ENCODE measurements at regions not wholly inside any gene's neighbourhood (a gene's known extent, or its start where the extent isn't known, plus 50 kb on each side); places are given as distances from the start of the nearest gene placed in this dataset.
A peak's percentile ranks its signal among the peaks of the same experiment; 100 is the strongest.

DNA sequence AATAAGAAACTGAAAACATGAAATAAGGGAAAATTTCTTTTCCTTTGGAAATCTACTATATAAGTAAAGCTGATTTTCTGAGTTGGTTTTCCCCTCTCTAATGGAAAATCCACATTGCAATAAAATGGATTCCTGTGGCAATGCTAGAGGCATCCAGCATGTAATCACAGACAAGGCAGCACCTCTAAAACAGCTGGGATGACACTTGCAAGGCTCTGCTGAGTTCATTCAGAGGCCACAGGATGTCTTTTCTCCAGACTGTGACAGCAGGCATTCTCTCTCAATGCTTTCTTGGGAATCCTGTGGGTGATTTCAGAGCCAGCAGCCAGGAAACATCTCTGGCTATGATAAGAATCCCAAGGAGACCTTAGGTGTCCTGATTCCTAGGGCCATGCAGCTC, 201.3 kb upstream of the BLID start:
- peak; percentile 50 for DNase-seq (ENCODE audit: low spot score)

DNA sequence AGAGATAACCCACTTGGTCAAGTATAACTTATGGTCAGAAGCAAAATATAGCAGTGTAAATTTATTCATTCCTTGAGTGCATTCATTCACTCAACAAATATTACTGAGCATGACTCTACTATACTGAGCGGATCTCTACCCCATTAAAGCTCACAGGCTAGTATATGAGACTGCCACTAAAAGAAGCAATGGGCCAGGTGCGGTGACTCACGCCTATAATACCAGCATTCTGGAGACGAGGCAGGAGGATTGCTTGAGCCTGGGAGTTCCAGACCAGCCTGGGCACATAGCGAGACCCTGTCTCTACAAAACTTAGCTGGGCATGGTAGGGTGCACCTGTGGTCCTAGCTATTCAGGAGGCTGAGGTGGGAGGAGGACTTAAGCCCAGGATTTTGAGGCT, 197.6 kb upstream of the BLID start:
- DNase-seq (ENCODE audit: low spot score): no peak

DNA sequence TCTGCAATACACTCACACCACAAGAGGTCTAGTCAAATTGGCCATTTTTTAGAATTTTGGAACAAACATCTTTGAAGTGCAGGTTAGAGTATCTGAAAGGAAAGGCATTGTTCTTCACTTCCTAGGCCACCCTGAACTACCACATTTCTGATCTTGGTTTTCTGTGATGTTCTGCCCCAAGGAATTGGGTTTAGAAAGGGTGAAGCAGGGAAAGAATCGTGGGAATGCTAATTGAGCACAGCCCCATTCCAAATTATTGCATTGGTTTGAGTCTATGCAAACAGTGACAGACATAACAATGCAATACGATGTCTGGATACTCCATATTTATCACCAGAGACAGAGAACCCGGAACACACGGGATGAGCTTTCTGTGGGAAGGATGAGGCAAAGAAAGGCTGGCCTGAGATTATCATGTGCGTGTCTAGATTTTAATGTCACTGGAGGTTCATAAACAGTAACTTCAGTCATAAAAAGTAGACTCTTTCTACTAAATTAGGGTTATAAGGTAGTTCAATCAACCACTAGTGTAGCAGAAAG, 195.3 kb upstream of the BLID start:
- no peak for DNase-seq (ENCODE audit: low spot score)

DNA sequence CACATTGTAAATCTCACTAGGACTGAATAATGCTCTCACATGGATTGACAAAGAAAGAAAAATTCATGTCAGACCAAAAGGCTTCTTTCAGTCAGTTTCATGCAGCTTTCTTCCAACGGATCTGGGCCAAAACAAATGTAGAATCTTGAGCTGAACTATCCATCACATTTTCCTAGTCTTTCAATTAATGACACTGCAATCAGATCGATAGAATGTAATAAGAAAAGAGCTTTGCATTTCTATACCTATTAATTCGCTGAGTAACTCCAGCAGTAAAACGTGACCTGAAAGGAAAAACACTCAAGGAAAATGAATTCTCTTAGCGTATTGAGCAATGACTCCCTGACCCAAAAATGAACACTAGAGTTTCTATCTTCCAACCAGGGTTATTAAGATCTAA, 194.8 kb upstream of the BLID start:
- DNase-seq (ENCODE audit: low spot score): no peak

DNA sequence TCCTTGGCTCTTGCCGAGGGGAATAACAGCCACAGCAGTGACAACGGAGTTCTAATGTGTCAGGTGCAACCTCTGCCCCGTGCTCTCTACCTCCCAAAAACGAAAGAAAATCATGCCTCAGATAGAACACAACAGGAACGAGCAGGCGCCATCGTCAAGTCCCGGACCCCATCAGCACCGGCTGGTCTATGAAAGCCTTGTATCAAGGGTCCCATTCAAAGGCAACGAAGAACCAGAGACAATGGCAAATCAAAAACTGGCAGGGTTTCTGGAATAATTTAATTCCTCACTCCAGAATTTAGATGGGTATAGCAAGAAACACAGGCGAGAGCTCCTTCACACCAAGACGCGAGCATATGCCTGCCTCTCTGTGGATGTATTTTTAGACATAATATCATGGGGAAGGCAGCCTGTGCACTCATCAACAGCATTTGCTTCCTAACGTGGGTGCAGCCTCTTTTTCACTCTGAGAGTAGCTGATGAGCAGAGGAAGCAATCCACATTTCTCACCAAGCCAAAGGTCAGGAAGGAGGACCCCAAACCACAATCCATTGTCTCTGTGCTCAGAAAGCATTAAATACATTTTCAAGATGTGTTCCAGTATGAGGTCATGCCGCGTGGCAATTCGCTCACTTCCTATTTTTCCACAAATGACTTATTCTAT, 193.4 kb upstream of the BLID start:
- no peak for DNase-seq (ENCODE audit: low spot score)

DNA sequence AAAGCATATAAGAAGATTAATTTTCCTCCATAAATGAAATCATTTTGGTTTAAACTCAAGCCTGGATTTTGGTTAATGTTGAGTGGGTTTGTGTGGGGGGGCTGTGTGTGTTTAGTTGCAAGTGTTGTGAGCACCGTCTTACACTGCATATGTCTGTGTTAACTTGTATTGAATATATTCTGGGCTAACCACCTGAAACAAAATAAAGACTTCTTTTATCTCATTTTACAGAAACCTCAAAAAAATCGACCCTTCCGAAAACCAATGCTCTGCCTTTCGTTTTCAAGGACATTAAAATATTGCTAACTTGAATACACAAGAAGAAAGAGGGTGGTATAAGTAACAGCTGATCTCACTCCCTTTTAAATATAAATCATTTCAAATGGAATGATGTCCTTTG, 192.2 kb upstream of the BLID start:
- no peak for DNase-seq (ENCODE audit: low spot score)

DNA sequence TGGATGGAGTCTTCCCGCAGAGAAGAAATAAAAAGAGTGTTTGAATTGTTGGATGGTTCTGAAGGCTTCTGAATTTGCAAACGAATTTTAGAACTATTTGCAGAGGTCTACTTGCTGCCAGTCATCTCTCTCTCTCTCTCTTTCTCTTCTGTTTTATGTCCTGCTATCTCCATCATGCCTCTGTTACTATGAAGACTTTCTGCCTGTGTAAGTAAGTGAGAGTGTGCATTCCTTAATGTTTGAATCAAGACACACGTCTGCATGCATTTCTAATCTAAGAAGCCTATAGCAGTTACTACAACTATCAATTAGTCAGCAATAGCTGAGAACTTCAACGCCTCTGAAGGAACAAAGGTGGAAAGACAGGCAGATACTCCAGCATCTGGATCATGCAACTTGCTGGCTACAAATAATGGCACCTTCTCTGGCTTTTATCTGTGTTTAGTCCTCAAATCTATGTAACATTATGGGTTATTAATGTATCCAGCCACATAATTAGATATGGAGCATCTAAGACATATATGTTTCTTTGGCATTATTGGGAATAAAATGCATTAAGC, 191.5 kb upstream of the BLID start:
- no peak for DNase-seq (ENCODE audit: low spot score)

DNA sequence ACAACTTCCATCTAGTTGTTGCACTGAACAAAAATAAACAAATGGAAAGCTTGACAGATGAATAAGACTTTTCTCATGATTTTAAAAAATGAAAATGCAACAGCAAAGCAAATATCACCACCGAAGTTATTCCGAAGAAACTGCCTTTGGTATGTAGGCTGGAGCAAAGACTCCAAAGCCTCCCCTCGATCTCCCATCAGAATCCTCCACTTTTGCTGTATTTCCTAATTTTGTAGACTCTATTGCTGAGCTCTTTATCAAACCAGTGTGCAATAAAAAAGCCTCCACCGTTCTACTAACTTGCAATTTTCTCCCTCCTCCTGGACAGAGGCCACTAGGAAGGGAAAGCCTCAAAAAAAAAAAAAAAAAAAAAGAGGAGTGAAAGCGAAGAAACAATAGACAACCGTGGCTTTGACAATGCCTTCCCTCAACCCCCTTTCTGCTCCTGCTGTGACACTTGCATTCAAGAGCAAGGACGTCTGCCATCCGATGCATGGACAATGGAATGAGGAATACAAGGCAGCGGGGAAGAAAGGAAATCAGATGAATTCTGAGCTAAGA, 190.9 kb upstream of the BLID start:
- DNase-seq (ENCODE audit: low spot score): no peak

DNA sequence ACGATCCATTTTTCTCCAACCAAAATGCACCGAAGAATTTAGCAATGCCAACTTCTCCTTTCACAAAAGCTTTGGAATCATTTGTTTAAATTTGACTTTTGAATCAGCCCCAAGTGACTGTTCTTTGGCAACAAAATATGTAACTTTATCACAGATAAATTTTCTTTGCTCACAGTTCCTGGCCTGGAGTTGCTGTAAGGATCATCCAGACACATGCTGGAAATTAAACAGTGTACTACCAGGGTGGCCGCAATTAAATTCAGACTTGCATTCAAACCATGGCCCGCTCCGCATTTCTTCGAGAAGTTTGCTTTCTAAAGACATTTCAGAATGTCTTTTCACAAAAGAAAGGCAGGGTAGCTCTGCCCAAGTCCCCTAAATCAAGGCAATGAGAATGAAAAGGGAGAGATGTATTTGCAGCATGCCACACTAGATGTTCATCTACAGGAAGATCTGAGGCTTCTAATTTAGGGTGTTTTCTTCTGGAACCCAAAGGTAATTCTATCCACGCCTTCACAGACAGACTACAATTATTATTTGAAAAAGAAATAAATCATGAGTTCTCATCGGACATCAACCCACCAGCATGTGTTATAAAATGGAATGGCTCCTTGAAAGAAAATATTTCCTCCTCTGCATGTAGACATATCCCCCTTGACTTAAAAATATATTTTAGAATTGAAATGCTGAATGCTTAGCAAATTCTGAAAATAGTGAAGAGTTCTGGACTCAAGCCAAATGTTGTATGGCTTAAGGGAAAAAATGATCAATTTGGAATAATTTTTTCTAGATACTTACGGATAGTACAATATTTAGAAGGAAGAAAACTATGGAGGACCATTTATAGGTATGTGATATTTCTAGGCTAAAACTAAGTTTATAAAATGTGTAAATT, 189.7 kb upstream of the BLID start:
- DNase-seq (ENCODE audit: low spot score): no peak

DNA sequence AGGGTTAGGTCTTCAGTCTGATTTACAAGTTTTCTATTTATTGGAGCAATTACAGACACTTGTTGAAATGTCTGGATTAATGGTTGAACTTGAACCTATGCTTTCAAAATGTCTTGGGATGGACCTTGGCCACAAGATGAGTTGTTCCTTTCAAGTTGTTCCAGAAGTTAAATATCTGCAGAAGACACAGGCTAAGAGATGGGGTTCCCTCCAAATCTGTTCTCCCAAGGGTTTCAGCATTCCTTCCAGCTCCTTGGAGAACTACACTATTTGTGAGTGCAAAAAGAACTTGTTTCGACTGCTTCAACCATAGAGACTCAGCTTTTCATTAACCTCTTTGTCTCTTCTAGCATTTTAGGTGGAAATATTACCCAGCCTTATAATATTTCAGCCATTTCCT, 189.0 kb upstream of the BLID start:
- no peak for DNase-seq (ENCODE audit: low spot score)

DNA sequence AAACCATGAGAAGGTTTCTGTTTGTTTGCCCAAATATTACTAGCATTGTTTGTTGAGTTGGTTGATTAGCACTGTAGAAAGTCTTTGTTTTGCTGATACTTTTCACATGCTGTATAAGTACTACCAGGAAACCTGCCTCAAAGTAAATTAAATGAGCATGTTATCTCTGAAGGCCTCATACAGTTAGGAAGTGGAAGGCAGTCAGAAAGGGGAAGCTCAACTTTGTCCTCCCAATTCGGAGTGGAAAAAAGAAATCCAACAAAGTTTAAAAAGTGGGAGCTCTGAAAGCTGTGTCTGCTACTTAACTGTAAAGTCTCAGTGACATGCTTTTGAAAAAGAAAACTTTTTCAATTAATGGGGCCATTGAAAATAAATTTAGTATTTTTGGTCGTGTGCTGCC, 188.3 kb upstream of the BLID start:
- DNase-seq (ENCODE audit: low spot score): no peak

DNA sequence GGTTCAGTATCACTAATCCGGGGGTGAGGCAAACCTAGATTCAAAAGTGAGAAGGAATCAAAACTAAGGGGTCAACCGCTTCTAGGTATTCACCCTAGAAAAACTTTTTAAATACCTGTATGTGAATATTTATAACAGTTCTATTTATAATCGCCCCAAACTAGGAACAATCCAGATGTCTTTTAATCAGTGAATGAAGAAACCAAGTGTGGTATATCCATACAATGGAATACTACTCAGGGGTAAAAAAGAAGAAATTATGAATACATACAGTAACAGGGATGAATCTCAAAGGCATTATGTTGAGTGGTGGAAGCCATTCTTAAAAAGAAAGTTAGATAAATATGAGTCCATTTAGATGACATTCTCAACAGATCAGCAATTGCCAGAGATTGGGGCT, 178.0 kb upstream of the BLID start:
- no peak for DNase-seq (ENCODE audit: low spot score)

DNA sequence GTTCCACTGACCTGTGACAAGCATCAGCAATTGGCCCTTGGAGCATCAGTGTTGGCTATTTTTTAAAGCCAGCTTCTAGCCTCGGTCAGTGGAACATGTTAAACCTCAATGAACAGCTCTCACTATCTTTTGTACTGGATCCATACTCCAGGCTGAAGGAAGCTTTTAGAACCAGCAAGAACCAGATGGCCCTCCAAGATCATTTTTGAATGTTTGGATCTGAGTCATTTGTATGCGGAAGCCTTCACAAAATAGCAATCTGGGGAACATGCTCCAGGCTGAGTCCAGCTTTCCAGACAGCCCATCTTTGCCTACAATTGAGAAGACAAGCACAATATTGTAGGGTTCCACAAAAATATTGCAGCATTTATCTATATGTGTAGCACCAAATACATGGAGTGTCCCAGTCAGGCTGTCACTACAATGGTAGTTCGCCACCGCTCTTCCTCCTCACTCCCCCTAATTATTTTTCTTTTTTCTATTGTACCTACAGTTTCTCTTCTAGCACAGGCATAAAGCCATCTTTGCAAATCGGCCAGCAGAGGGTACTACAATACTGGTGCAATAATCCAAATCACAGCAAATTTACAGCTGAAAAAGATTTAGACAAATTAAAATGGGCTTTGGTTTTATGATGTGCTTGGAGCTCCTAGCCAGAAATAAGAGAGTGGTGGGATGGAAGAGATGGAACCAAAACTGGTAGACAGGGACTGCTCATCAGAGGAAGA, 177.4 kb upstream of the BLID start:
- DNase-seq (ENCODE audit: low spot score): peak; percentile 43

DNA sequence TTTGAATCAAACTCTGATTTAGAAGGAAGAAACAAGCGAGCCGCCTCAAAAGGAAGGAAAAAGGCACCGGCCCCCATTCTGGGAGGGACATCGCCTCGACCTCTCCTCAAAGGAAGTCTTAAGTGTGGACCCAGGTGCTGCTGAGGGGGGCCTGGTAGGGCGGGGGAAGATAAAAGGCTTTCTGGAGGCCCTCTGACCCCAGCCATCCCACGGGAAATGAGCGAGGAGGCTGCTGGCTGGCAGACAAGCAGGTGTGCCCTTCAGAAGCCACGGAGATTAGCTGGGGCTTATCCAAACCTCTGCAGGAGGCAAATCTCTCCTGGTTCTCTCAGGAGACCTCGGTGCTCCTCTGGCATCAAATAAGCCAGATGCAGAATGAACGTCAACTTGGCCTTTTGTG, 171.4 kb upstream of the BLID start:
- no peak for DNase-seq (ENCODE audit: low spot score)

DNA sequence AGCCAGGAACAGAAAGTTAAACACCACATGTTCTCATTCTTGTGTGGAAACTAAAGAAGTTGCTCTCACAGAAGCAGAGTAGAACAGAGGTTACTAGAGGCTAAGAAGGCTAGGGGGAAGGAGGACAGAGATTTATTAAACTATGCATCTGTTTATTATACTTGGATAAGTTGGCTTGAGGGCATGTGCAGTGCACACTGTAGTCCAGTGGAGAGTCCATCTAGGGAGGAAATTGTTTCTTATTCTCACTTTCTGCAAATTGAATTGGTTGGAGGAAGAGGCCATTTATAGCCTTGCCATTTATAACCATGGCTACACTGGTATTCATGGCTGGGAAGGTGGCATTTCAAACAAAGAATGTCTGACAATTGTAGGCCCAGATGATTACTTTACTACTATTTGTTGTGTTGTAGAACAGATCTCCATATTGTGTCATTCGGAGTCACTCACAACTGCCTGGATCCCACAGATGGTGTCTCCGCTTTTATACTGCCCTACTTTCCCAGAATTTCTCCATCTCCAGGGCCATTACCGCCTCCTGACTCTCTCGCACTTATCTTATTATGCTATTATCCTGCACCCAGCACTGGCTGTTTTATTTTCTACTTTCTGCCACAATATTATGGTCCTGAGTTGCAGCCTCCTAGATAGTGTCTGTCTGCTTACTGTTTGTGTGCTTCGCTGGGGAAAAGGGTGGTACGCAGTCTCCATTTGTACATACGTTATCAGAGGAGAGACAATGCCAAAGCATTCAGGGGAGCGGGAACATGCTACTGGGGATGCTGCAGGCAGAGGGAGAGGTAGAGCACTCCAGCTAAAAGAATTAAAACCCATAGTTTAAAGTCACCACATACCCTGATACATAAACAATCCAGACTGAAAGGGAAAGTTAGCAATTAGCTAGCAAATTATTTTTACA, 169.3 kb upstream of the BLID start:
- no peak for DNase-seq (ENCODE audit: low spot score)

DNA sequence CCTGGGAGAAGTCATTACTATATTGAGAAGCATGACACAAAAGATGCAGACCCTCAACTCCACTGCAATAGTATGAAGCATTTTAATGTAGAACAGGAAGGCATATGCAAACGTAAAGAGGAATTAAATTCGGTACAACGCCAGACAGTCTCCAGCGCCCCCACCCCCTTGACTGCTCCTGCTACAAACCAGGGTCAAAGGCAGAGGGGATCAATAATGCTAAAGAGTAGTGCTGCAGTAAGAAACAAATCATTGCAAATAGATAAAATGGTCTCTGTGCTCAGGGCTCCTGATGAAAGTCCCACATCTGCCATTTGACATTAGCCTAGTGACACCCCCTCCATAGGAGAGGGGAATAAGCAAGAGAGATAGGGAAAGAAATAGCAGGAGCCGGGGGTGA, 164.9 kb upstream of the BLID start:
- DNase-seq (ENCODE audit: low spot score): no peak

DNA sequence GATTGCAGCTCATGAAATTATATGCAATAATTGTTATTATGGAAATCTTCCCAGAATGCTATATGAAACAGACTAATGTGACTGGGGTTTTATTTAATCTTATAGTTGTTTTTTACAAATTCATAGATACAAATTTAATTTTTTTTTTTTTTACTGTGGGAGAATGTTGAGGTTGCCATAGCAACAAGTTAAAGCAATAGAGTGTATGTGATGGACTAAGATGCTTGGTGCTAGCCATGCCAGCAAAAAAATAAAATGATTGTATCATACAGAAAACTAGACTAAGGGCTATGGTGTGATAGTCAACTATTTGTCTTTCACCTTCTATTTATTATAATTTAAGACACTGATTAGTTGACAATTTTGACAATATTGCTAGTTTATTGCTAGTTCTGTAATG, 163.2 kb upstream of the BLID start:
- no peak for DNase-seq (ENCODE audit: low spot score)

DNA sequence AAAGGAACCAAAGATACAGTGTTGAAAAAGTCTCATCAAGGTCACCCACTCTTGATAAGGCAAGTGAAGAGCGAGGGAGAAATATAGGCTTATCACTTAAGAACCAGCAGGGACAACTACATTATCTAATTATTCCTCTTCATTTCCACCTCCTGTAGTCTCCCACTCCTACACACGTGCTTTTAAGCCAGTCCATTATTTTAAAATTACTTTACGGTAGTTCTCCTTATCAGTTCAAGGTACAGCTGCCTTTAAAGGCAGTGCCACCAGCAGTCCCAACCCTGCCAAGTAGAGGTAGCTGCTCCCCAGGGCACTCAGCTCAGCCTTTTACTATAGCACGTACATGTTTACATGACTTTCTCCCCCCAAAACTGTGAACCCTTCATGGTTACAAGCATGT, 161.5 kb upstream of the BLID start:
- DNase-seq (ENCODE audit: low spot score): no peak

DNA sequence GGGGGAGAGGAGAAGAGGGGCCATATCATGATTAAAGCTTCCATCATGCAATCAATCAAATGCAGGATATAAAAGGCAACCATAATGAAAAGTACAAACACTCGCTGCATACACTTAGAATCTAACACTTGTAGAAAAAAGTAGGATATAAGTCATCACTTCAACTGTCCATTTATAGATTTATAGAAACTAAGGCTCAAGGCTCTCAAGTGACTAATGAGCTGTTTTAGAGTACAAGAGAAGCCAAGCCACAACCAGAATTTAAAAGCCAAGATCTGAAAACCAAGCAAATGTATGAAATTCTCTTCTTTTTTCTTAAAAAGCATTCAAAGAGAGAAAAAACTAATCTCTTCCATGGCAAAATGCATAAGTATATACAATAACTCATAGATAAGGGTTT, 160.2 kb upstream of the BLID start:
- DNase-seq (ENCODE audit: low spot score): no peak

DNA sequence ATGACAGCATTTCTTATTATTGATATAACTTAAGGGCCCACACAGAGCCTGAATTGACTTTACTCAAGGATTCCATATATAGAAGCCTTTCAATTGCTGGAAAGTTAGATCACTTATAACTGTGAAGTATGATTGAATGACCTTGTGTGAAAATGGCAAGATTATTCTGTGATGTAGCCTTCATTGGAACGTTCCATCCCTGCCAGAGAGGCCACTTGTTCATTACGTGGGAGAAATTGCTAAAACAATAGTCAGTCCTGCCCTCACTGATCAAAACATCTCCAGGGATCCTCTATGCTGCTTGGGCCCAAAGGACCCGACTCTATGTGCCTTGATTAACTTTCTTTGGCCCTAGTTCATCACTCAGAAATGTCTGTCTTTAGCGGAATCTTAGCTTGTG, 159.5 kb upstream of the BLID start:
- no peak for DNase-seq (ENCODE audit: low spot score)
